Coronary artery (tissue), 2 donors: ENCODE measurements at regions not wholly inside any gene's neighbourhood (a gene's known extent, or its start where the extent isn't known, plus 50 kb on each side); places are given as distances from the start of the nearest gene placed in this dataset.

ENCODE experiments used
- DNase-seq: peaks from one replicate; pipeline ENCODE4 v3.0.0-alpha.2; 2017; ENCODE audit warnings: low spot score
- H3K27ac ChIP-seq, 2 donors: fragments of 200-600 bp; sonication (generic); one replicate each; pipeline ENCODE4 v1.5.1; 2016 to 2019
- H3K4me3 ChIP-seq: fragments of 200-600 bp; sonication (generic); 2 replicates; pipeline ENCODE4 v1.5.1; 2016; ENCODE audit warnings: mild to moderate bottlenecking, moderate library complexity
- CTCF ChIP-seq: fragments of 200-600 bp; sonication (generic); IDR thresholded peaks from one replicate; pipeline ENCODE4 v1.5.1; 2019; ENCODE audit warnings: antibody characterized with exemption

GRCh38 chr6:15987569-15987968, 141.3 kb upstream of the MYLIP start:
- no peak for DNase-seq
- TF ChIP-seq CTCF, result no peak
- H3K27ac ChIP-seq, result no peak overlapping the region
- no peak overlapping the region for H3K4me3 ChIP-seq

- H3K27ac ChIP-seq, result no peak overlapping the region
- TF ChIP-seq CTCF, result no peak
- DNase-seq, result no peak
- no peak overlapping the region for H3K4me3 ChIP-seq
Measured at GRCh38 chr6:15986027-15986629, 142.8 kb upstream of the MYLIP start.

GRCh38 chr6:15985379-15985959, 143.4 kb upstream of the MYLIP start:
- TF ChIP-seq CTCF, result no peak

GRCh38 chr6:15981956-15982355, 146.9 kb upstream of the MYLIP start:
- no peak overlapping the region for H3K4me3 ChIP-seq
- no peak for DNase-seq

More at GRCh38 chr6:15985379-15985959, 143.4 kb upstream of the MYLIP start:
- Histone ChIP-seq H3K27ac (no peak overlapping the region), H3K4me3 (no peak overlapping the region)
- DNase-seq, result no peak

GRCh38 chr6:15980801-15981200, 148.1 kb upstream of the MYLIP start:
- no peak overlapping the region for H3K27ac ChIP-seq
- DNase-seq, result no peak
- TF ChIP-seq CTCF, result no peak
- no peak overlapping the region for H3K4me3 ChIP-seq

More at GRCh38 chr6:15981956-15982355, 146.9 kb upstream of the MYLIP start:
- no peak for TF ChIP-seq CTCF
- H3K27ac ChIP-seq, result no peak overlapping the region

GRCh38 chr6:15978426-15978825, 150.5 kb upstream of the MYLIP start:
- no peak for DNase-seq
- Histone ChIP-seq H3K27ac (no peak overlapping the region), H3K4me3 (no peak overlapping the region)
- TF ChIP-seq CTCF, result no peak

GRCh38 chr6:15977050-15977449, 151.8 kb upstream of the MYLIP start:
- Histone ChIP-seq H3K27ac (no peak overlapping the region), H3K4me3 (no peak overlapping the region)
- DNase-seq, result no peak
- TF ChIP-seq CTCF, result no peak
